GM19397 (cell line): ENCODE measurements at regions not wholly inside any gene's neighbourhood (a gene's known extent, or its start where the extent isn't known, plus 50 kb on each side); places are given as distances from the start of the nearest gene placed in this dataset.

Source experiments
- ATAC-seq: cut with Tn5 transposase; IDR thresholded peaks from one replicate; pipeline ENCODE4 v1.9.1; 2021; ENCODE audit warnings: mild to moderate bottlenecking, moderate library complexity; ENCODE audit not compliant: unreplicated experiment

DNA sequence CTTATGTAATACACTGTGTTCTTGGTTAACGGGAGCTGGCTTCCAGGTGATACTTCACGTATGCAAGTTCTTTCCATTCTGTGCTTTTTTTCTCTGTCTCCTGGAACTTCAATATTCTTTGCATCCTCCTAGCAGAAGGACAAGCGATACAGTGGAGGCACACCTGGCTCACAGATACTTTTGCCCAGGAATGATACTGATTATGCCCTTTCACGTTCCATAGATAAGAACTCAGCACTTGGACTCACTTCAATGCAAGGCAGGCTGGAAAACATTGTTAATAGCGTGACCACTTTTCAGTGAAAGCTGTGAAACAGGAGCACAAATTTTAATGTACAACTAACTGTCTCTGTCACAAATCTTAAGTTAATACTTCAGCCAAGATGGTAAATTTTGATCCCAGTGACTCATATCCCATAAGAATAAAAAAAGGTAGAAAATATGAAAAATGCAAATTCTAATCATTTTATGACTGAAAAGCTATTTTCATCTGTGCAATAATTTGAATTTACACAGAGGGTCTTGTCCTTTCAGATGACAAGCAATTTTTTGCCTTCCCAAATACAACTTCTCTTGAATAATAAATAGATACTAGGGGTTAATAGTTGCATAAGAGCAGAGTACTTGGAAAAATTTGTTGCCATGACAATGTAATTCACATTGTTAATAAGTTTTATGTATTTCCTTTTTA, 919.0 kb downstream of the GALC start:
- ATAC-seq, result no peak

GRCh38 chr14:87067591-87067990, 925.4 kb downstream of the GALC start:
- ATAC-seq, result no peak

DNA sequence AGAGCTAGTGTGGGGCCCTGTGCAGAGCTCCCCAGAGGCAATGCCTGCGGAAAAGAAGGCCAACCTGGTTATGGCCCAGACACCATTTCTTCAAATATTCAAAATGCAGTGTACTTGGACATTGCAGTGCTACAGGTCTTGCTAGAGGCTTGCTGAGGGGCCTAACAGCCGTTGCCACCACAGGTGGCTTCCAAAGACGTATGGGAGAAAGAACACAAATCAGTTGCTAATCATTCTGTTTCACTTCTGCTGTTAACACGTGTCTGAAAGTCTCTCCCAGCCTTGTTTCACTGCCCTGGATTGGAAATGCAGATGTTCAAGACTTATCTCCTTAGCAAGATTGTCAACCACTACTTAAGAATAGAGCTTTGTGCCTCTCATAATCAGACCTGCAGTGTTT, 925.9 kb downstream of the GALC start:
- ATAC-seq, result no peak

- no peak for ATAC-seq
Measured at GRCh38 chr14:87066221-87066817, 926.7 kb downstream of the GALC start.

GRCh38 chr14:87065366-87065765, 927.6 kb downstream of the GALC start:
- ATAC-seq, result no peak

DNA sequence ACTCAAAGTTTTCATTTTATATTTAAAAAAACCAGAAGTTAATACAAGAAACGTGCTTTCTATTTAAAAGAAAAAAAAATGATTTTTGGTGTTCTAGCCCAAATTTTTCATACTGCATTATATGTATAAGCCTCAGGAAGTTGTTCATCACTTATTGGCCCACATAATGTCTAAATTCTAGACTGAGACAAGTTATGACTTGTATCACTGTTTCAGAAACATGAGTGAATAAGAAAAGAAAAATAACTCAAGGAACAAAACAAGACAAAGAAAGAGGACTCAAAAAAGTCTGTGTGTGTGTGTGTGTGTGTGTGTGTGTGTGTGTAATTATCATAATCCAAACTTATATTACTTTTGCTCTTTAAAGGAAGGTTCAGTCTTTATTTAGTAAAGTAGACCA, 929.8 kb downstream of the GALC start:
- no peak for ATAC-seq

- ATAC-seq, result no peak
Measured at GRCh38 chr14:87060405-87060804, 932.6 kb downstream of the GALC start.

- no peak for ATAC-seq
Measured at GRCh38 chr14:87059060-87059839, 933.7 kb downstream of the GALC start.

GRCh38 chr14:87055007-87055406, 938.0 kb downstream of the GALC start:
- ATAC-seq, result no peak

DNA sequence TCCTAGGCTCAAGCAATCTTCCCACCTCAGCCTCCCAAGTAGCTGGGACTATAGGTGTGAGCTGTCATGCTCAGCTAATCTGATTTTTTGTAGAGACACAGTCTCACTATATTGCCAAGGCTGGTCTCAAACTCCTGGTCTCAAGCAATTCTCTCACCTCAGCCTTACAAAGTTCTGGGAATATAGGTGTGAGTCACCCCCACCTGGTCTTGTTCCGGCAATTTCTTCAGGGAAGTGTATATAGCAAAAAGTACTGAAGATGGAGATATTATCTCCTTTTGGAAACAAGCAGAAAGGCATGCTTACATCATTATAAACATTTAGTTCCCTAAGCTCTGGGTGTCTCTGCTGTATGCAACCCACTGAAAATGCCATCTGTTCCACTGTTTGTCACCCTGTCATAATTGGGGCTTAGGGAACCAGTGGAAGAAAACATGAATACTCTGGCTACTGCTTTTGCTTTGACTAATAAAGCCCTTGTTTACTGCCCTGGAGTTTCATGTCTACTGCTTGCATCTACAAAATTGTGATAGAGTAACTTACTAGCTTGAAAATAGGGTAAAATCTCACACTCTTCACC, 940.2 kb downstream of the GALC start:
- ATAC-seq, result no peak

DNA sequence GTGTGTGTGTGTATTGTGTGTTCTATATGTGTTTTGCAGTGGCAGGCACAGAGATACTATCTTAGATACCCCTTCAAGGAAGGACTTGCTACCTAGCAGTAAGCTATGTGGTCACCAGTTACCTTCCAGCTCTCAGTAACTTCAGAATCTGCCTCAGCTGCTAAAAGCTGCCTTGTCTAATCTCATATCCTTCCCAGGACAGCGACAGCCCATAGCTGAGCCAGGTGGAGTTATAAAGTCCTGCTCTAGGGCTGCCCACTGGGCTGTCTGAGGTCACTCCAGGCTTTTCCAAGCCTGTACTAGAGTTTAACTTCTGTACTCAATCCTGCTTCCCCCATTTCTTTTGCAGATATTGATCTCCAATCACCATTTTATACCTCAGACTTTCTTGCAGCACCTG, 942.6 kb downstream of the GALC start:
- no peak for ATAC-seq

DNA sequence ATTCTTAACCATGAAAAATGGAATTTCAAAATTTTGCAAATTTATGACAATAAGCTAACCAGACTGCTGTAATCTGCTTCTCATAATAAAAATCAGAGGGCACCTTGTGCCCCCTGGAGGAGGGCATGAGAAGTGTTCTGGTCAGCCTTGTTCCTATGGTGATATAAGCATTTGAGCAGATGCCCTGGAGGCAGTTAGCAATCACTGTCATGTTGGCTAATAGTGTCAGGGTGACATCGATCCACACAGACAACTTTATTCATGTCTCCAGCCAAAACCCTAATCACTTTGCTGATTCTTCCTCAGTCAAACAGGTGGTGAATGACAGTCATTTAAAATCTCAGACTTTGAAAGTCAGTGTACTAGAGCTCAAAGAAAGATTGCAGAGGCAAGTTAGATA, 943.0 kb downstream of the GALC start:
- ATAC-seq, result no peak

DNA sequence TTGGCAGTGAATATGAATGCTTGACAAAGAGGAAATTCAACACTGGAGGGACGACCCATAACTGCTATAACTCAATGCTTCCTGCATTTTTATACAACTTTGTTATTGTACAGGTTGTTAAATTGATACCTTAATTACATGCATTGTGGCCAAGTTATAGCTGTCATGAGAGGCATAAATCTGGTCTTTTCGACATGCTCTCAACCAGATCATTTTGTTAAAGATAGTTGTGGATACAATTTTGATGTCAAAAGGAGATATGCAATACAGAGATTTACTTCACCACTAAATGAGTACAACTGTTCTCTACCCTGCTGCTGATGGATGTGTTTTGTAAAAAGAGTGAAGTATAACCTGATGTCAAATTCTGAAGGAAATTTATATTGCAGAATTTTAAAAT, 946.0 kb downstream of the GALC start:
- no peak for ATAC-seq

- no peak for ATAC-seq
Measured at GRCh38 chr14:87045956-87046355, 947.0 kb downstream of the GALC start.

DNA sequence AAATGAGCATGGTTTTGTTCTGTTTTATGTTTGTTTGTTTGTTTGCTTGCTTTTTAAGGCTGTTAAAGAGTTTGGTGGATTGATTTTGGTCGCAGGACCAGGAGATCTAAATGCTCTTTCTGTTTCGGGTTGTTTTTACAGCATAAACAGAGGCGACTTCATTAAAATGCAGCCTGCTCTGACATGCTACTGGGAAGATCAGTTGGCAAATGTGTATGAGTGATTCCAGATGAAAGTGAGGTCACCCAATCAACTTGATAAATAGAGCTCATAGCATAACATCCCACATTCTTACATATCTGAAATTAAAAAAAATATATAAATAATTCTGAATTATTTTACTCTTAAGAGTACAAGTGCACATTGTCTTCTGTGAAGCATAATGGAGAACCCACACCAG, 947.7 kb downstream of the GALC start:
- no peak for ATAC-seq

GRCh38 chr14:87044807-87045206, 948.2 kb downstream of the GALC start:
- ATAC-seq, result no peak

- ATAC-seq, result no peak
Measured at GRCh38 chr14:87043667-87044200, 949.2 kb downstream of the GALC start.

GRCh38 chr14:87042354-87042753, 950.6 kb downstream of the GALC start:
- no peak for ATAC-seq

DNA sequence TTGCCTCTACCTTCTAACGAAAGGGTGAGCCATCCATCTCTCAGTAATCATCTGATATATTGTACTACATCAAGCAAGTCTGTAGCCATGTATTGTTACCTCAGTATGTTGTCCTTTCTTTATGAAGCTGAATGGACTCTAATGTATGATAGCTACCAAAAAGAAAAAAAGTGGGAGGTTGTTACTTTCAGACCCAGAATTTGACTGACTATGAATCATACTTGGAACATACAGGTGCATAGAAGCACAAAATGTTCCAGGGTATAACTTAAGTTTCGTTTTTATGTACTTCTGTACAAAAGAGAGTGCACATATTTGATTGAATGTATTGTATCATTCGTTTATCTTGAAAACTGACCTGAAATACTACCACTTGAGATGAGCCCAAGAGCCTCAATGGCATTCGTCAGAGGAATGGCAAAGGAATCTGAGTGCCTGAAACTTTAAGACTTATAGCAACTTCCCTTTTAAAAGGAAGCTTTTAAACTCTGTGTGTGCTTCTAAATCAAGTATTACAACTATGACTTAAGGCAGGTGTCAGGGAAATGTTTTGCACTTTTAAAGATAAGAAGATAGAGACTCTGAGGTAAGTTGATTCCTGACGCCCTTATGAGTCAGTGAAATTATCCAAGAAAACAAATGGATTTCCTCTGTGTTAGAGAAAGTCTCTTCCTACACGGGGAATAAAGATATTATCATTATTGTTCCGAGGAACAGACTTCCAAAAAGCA, 951.5 kb downstream of the GALC start:
- ATAC-seq, result no peak

DNA sequence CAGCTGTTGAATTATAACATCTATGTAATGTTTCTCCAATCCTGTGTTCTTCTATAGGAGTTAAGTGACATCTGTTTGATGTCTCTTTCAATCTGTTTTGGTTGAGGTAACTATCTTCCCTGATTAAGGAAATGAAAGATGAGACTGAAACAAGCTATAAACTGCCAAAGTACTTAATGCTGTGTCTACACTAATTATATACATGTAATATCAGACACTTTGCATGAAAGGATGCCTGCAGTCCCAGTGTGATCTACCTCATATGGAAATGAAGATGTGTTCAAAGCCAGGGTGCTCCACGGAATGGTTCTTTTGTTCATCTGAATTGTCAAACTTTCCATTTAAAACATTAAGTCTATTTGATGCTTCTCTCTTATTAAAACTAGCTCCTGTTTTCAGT, 958.3 kb downstream of the GALC start:
- ATAC-seq, result no peak

DNA sequence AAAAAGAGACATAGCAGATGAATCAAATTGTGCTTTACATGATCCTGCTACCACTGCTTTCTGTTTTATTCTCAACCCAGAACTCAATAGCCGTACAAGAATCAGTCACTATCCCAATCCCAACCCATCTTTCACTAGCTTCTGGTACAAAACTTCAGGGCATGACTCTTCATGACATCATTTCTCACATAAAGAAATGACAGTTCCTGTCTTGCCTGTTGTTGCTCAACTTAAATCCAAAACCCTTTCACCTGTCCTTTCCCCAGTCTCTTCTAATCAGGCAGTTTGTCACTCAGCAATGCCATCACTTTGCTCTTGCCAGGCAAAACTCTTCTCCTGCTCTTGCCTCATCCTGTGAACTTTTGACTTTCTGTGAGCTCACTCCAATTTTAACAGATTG, 962.8 kb downstream of the GALC start:
- no peak for ATAC-seq
